HG03095 (cell line): ENCODE measurements at regions not wholly inside any gene's neighbourhood (a gene's known extent, or its start where the extent isn't known, plus 50 kb on each side); places are given as distances from the start of the nearest gene placed in this dataset.

Experiments used
- ATAC-seq: cut with Tn5 transposase; IDR thresholded peaks from one replicate; pipeline ENCODE4 v1.9.1; 2021; ENCODE audit warnings: moderate library complexity; ENCODE audit not compliant: unreplicated experiment

DNA sequence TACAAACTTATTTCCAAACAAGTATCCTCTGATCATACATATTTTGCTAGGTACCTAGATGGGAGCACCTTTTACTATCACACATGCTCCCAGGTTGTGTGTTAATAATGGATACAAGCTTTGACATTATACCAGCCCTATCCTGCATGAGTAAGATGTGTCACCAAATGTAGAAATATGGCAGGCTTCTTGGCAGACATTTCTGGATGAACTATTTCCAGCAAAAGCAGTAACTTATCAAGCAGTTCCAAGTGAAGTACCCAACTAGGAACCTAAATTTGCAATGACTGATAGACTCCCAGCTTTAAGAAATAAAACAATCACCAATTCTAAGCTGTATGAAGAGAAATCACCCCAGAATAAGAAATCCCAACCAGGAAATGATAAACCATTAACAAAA, 103.7 kb upstream of the TMEM72 start:
- ATAC-seq: no peak

DNA sequence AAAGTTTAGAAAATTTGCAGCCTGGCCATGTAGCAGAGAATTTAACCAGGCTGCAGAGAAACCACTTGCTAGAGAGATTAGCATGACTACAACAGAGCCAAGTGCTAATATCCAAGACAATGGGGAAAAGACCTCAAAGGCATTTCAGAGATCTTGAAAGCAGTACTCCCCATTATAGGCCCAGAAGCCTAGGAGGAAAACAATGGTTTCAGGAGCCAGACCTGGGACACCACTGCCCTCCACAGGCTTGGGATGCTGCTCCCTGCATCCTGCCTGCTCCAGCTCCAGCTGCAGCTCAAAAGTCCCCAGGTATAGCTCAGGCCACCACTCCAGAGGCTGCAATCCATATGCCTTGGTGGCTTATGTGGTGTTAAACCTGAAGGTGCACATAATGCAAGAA, 101.5 kb upstream of the TMEM72 start:
- no peak for ATAC-seq

- no peak for ATAC-seq
Measured at GRCh38 chr10:44811072-44811471, 100.1 kb upstream of the TMEM72 start.

DNA sequence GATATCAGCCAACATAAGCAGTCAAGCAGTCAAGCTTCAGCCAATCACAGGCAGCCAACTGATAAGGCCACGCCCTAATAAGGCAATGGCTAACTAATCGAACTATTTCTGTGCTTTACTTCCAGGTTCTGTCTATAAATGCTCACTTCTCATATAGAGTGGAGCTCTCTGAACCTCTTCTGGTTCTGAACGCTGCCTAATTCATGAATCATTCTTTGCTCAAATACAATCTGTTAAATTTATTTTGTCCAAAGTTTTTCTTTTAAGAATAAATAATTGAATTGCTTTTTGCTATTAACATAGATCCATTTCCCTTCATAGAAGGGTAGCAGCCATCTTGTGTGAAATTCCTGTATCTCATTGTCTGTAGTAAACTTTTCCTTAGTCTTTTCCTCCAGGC, 97.9 kb upstream of the TMEM72 start:
- ATAC-seq: no peak

DNA sequence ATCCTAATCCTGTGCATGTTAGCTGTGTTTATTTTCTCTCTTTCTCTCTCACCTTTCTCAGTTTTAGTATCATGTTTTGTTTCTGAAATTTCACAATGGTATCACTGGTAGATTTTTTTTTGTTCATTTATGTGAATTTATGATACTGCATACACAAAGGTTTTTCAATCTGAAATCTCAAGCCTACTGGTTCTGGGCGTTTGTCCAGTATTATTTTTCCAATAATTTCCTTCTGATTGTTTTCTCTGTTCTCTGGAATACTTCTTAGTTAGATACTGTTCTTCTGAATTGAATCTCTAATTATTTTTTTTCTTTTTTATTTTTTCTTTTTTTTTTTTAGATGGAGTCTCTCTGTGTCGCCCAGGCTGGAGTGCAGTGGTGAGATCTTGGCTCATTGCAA, 96.2 kb upstream of the TMEM72 start:
- ATAC-seq: no peak

DNA sequence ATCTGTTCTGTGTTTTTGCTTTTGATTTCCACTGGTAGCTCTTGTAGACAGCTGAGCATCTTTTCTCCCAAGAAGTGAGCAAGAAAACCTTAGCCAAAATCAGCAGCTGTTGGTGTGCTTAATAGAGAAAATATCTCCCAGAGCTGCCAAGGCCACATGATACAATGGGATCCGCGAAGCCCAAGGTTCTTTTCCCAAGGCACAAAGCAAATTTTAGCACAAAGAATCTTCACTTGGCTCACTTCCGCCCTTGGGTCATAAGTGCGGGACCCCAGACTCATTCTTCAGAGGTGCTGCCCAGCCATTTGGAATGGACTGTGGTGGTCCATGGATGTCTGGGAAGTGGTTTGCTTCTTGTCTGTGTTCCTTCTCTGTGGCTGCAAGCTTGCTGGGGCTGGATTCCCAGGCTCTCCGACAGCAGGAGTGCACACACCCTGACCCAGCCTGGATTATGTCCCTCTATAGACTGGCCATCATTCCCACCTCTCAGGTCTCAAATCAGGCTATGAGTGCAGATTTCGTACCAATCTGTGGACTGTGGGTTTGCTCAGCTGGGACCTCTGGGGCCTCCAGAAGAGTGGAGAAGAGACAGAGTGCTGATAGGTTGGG, 93.0 kb upstream of the TMEM72 start:
- ATAC-seq: no peak

GRCh38 chr10:44818701-44819127, 92.4 kb upstream of the TMEM72 start:
- no peak for ATAC-seq

DNA sequence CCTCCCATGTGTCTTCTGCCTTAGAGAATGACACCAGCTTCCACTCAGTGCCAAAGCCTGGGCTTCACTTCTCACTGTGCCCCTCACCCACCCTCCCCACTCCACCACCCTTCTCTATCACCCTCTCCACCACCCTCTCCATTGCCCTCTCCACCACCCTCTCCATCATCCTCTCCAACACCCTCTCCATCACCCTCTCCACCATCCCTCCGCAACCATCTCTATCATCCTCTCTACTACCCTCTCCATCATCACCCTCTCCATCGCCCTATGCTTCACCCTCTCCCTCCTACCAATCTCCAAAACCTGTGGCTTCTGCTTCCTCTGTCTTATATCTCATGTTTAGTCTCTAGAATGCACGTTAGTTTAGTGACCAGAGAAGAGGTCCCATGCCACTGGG, 91.0 kb upstream of the TMEM72 start:
- no peak for ATAC-seq

DNA sequence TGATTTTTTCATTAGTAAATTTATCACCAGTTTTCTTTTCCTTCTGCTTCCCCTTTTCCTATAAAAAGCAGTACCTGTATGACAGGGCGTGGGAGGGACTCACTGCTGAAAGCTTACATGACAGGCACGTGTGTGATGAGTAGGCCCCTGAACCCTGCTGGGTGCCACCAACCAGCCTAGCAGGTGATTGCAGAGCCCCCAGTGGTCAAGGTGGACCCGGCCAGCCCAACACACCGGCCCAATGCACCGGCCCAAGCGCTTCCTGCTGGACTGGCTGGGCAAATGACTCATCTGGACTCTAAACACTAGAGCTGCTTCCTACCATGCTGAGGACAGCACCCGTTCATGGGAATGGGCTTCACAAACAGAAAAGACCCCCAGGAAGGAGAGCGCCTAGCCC, 89.8 kb upstream of the TMEM72 start:
- no peak for ATAC-seq

DNA sequence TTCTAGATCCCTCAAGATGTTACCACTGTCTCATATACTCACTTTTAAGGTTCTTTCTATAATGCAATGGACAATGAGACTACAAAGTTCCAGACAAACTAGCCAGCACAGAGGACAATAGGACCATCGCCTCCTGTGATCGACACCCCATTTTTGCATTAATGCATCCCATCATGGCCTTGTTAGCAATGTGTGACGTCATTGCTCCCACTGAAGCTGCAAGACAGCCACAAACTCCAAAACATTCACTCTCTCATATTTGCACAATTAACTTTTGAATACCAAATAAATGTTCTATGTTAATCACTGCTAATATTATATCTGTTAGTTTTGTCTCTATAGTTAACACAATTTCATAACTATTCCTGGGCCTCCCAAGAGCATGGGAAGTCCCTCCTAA, 88.8 kb upstream of the TMEM72 start:
- ATAC-seq: no peak

GRCh38 chr10:44822966-44823365, 88.2 kb upstream of the TMEM72 start:
- ATAC-seq: no peak

DNA sequence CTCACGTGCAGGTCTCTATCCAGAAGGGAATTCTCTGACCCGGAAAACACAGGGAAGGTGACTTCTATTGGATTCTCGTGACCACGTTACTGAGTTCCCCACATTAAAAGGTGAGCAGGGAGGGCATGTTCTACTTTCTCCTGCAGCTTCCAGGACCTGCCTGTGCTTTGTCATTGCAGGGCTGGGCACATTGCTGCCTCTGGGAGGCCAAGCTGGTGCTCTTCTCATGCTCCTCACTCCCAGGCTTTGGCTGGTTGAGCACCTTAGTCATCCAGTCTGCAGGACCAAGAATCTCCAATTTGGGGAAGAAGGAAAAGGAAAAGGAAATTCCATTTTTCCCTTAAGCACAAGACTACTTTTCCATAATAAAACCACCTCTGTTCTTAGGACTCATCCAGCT, 86.5 kb upstream of the TMEM72 start:
- ATAC-seq: no peak

DNA sequence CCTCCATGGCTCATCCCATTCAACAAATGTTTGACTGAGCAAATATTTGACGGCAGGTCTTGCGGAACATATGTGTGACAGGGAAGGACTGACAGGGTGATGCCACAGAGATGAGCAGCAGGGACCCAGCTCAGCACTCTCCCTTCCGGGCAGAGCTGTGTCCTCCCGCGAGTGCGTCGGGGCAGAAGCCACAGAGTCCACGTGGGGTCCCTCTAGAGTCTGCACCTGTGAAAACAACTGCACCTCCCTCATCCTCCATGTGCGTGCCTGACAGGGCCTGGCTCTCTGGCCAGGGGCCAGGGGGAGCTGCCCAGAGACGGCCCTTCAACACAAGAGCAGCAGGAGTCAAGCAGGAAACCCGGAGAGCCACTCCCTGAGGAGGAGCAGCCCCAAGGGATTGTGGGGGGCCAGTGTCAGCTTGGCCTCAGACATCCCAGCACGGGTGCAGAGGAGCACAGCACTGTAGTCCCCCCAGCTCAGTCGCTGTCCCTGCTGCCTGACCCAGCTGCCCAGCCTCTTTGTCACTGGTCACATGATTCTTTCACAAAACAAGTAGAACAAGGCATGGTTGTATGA, 83.6 kb upstream of the TMEM72 start:
- ATAC-seq: no peak

DNA sequence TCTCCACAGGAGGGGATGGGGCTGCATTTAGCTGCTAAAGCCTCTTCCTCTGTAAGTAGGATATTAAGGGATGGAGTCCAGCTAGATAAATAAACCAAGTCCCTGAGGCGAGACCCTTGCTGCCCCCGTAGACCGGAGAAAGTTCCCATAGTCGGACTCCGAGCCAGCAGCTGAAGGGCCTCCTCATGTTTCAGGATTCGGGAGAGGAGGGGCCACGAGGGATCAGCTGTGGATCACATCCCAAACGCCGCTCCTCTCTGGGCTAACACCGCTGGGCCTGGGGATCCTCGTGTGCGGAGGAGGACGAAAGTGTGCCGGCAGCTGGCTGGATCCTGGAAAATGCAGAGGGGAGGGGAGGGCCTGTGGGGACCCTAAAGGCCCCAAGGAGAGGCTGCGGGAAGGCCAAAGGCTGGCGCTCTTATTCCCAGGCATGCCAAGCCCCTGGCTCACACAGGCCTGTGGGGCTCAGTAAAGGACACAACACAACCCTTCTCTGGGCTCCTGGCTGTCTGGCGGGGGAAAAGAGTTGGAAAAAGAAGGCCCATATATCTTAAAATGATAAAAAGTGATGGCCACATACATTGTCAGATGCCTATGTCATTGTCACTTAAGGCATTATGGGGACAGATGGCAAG, 82.5 kb upstream of the TMEM72 start:
- ATAC-seq: no peak

- ATAC-seq: no peak
Measured at GRCh38 chr10:44829426-44829825, 81.7 kb upstream of the TMEM72 start.

DNA sequence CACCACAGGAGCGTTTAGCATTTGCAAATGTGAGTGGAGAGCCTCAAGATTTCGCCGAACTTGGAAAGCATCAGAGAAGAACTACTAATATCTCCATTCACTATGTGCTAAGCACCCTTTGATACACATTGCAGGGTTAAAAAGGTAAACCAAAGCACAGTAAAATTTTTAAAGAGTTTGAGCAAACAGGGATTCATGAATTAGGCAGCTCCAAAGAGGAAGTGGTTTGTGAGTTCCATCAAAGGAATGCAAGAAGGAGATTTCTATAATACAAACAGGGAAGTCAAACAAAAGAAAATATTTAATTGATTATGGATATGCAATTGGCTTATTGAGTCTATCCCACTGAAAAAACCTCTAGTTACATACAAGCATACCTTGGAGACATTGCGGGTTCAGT, 81.1 kb upstream of the TMEM72 start:
- ATAC-seq: no peak

DNA sequence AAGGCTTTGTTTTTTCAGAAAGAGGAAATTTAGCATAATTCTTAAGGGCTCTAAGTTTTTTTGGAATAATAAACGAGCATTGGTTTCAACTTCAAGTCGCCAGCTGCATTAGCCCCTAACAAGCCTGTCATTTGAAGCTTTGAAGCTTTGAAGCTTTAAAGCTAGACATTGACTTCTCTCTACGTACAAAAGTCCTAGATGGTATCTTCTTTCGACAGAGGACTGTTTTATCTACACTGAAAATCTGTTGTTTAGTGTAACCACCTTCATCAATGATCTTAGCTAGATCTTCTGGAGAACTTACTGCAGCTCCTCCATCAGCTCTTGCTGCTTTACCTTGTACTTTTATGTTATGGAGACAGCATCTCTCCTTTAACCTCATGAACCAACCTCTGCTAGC, 79.6 kb upstream of the TMEM72 start:
- ATAC-seq: no peak

GRCh38 chr10:44832595-44833390, 78.3 kb upstream of the TMEM72 start:
- no peak for ATAC-seq

- no peak for ATAC-seq
Measured at GRCh38 chr10:44834131-44834530, 77.0 kb upstream of the TMEM72 start.

DNA sequence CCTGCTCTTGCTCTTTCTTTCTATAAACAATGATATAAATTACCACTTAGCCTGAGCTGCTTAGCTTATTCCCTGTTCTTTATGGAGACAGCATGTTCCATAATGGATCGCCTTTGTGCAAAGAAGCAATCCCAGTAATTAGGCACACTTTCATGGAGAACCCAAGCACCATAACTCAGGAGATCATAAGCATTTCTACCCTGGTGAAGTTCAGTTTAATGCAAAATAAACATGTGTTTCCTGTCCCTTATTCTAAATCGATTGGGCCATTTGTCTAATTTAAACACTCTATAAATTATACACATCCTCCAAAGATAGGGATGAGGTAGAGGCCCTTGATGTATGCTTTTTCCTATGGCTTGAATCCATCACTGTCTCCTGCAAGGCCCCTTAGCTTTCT, 75.8 kb upstream of the TMEM72 start:
- no peak for ATAC-seq

DNA sequence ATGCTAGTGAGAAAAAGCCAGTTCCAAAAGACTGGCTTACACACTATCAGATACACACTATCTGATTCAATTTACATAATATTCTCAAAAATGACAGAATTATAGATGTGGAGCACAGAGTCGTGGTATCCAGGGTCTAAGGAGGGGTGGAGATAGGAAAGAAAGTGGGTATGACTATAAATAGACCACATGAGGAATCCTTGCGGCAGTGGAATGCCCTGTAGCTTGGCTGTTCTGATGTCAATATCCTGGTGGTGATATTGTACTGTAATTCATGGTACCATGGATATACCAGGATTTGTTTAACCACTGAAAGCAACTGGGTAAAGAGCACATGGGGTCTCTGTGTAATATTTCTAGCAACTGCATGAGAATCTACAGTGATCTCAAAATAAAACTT, 67.7 kb upstream of the TMEM72 start:
- no peak for ATAC-seq
